ENCODE measurements at regions not wholly inside any gene's neighbourhood (a gene's known extent, or its start where the extent isn't known, plus 50 kb on each side); places are given as distances from the start of the nearest gene placed in this dataset.

- WGBS (ENCODE audit: missing lambda C conversion rate) = 98% methylated on average over 2 of the region's 2 CpGs
- POLR2A ChIA-PET = no interaction called here
- CTCF ChIA-PET = no interaction called here
- Histone ChIP-seq H3K4me3 (no peak overlapping the region), H3K27ac (no peak overlapping the region), H3K4me2 (no peak overlapping the region), H3K4me1 (peaks cover 6% of the 10 kb centered on the region; the same call in 1 of the 3 replicates), H3K9me3 (peaks cover 10% of the 10 kb centered on the region)
- FAIRE-seq = no peak
- no peak for ATAC-seq
- no peak for TF ChIP-seq RFX5 (IDR thresholded peaks at IDR 0.05)
- no peak for TF ChIP-seq EHMT2 (IDR thresholded peaks at IDR 0.05; ENCODE audit: low read depth)
- no peak for TF ChIP-seq TP53 (CRISPR knock-in tag; IDR thresholded peaks at IDR 0.05)
- no peak for TF ChIP-seq CEBPB (IDR thresholded peaks at IDR 0.05)
- no peak for TF ChIP-seq CBX8 (IDR thresholded peaks at IDR 0.05)
- TF ChIP-seq ATOH8 (CRISPR knock-in tag; IDR thresholded peaks at IDR 0.05; ENCODE audit: low read depth) = no peak
- TF ChIP-seq SREBF2 (IDR thresholded peaks at IDR 0.05) = no peak
- no peak for TF ChIP-seq HOXB5 (CRISPR knock-in tag; IDR thresholded peaks at IDR 0.05)
- no peak for TF ChIP-seq BHLHE40 (IDR thresholded peaks at IDR 0.05; ENCODE audit: low read depth, low read length)
- TF ChIP-seq NFE2L2 (conservative IDR thresholded peaks at IDR 0.05; ENCODE audit: low read length) = no peak
- TF ChIP-seq ZFP36 (IDR thresholded peaks at IDR 0.05; ENCODE audit: borderline replicate concordance, partially characterized antibody) = no peak
- TF ChIP-seq REST (IDR thresholded peaks at IDR 0.05) = no peak
- no peak for TF ChIP-seq CBX2 (IDR thresholded peaks at IDR 0.05; ENCODE audit: borderline replicate concordance, low read depth)
- TF ChIP-seq ZC3H11A (IDR thresholded peaks at IDR 0.05) = no peak
- TF ChIP-seq MAFK (IDR thresholded peaks at IDR 0.05; ENCODE audit: partially characterized antibody) = no peak
- no peak for TF ChIP-seq HDAC2 (IDR thresholded peaks at IDR 0.05)
- TF ChIP-seq E2F6 (IDR thresholded peaks at IDR 0.05; ENCODE audit: borderline replicate concordance, low read depth) = no peak
- TF ChIP-seq CTCF (IDR thresholded peaks at IDR 0.05) = no peak
- TF ChIP-seq KDM1A (IDR thresholded peaks at IDR 0.05; ENCODE audit: low read depth) = no peak
- TF ChIP-seq MAZ (IDR thresholded peaks at IDR 0.05; ENCODE audit: borderline replicate concordance, low read depth, low read length) = no peak
- DNase-seq (ENCODE audit: low read depth in 1 of 2, low spot score in 1 of 2) = no peak
Measured at GRCh38 chr1:219265026-219265515, 91.4 kb downstream of the LYPLAL1 start.

GRCh38 chr1:219264561-219264960 is 90.9 kb downstream of the LYPLAL1 start:
- Histone ChIP-seq H3K4me3 (no peak overlapping the region), H3K9me3 (peaks cover 10% of the 10 kb centered on the region), H3K27ac (no peak overlapping the region), H3K4me1 (peaks cover 6% of the 10 kb centered on the region; the same call in 1 of the 3 replicates), H3K4me2 (no peak overlapping the region)
- TF ChIP-seq ZSCAN20 (CRISPR knock-in tag; IDR thresholded peaks at IDR 0.05) (no peak), BHLHE40 (IDR thresholded peaks at IDR 0.05; ENCODE audit: low read depth, low read length) (no peak), JUN (IDR thresholded peaks at IDR 0.05) (no peak), RNF2 (IDR thresholded peaks at IDR 0.05; ENCODE audit: borderline replicate concordance, low read depth) (no peak), FOSB (CRISPR knock-in tag; IDR thresholded peaks at IDR 0.05) (no peak), ZNF302 (CRISPR knock-in tag; IDR thresholded peaks at IDR 0.05) (no peak), MAFK (IDR thresholded peaks at IDR 0.05; ENCODE audit: partially characterized antibody) (no peak), RARB (CRISPR knock-in tag; IDR thresholded peaks at IDR 0.05) (no peak), RCOR1 (IDR thresholded peaks at IDR 0.05; ENCODE audit: low read depth, low read length) (no peak), JUNB (IDR thresholded peaks at IDR 0.05) (no peak)
- DNase-seq (ENCODE audit: low read depth in 1 of 2, low spot score in 1 of 2) = no peak
- ATAC-seq = no peak
- 71% methylated on average over 5 of the region's 5 CpGs for WGBS (ENCODE audit: missing lambda C conversion rate)
- POLR2A ChIA-PET = no interaction called here
- FAIRE-seq = no peak
- CTCF ChIA-PET = no interaction called here

All from A549 (cell line).